ENCODE measurements at regions not wholly inside any gene's neighbourhood (a gene's known extent, or its start where the extent isn't known, plus 50 kb on each side); places are given as distances from the start of the nearest gene placed in this dataset.

- intact Hi-C loops (cut with DNase I, micrococcal nuclease): no loop called here
Measured at GRCh38 chr13:63433546-63434150, 2018.0 kb upstream of the PCDH20 start.

GRCh38 chr13:63427170-63427569, 2011.5 kb upstream of the PCDH20 start:
- Histone ChIP-seq H3K4me3 (ENCODE audit: low read length) (no peak overlapping the region), H3K27me3 (ENCODE audit: control insufficient read depth in 1 of 2, insufficient read depth in 2 of 2, low read length in 2 of 2) (no peaks in the 10 kb centered on the region), H3K36me3 (ENCODE audit: insufficient read depth, low read length) (no peaks in the 10 kb centered on the region), H3K9me3 (ENCODE audit: control insufficient read depth in 1 of 2, insufficient read depth in 1 of 2, low read length in 2 of 2) (peaks cover 0 to 5% of the 10 kb centered on the region in 2 experiments), H3K4me1 (ENCODE audit: insufficient read depth, low read length) (no peaks in the 10 kb centered on the region), H3K27ac (ENCODE audit: low read depth in 1 of 2, low read length in 2 of 2) (no peak overlapping the region)
- Mint-ChIP-seq H3K4me3 (no peak overlapping the region), H3K4me1 (ENCODE audit: low read depth) (no peaks in the 10 kb centered on the region), H3K9me3 (peaks cover 2% of the 10 kb centered on the region), H3K36me3 (ENCODE audit: low read depth) (no peaks in the 10 kb centered on the region), H3K27me3 (no peaks in the 10 kb centered on the region), H3K27ac (no peak overlapping the region)
- ATAC-seq (ENCODE audit: poor library complexity) (no peak), DNase-seq (no peak)
- ChIA-PET CTCF (no interaction called here), POLR2A (no interaction called here)
- intact Hi-C loops (cut with DNase I, micrococcal nuclease): no loop called here
- no peak for TF ChIP-seq CTCF (IDR thresholded peaks at IDR 0.05)

More at GRCh38 chr13:63433546-63434150, 2018.0 kb upstream of the PCDH20 start:
- Mint-ChIP-seq H3K4me3 (no peak overlapping the region), H3K27me3 (no peaks in the 10 kb centered on the region), H3K36me3 (ENCODE audit: low read depth) (no peaks in the 10 kb centered on the region), H3K27ac (no peak overlapping the region), H3K4me1 (ENCODE audit: low read depth) (no peaks in the 10 kb centered on the region), H3K9me3 (peaks cover 3% of the 10 kb centered on the region)
- no peaks in the 10 kb centered on the region for H3K4me1 ChIP-seq (ENCODE audit: insufficient read depth, low read length)
- POLR2A ChIA-PET: no interaction called here
- H3K9me3 ChIP-seq (ENCODE audit: control insufficient read depth in 1 of 2, insufficient read depth in 1 of 2, low read length in 2 of 2): no peaks in the 10 kb centered on the region
- ATAC-seq (ENCODE audit: poor library complexity) (no peak), DNase-seq (no peak)
- H3K4me3 ChIP-seq (ENCODE audit: low read length): no peak overlapping the region
- TF ChIP-seq CTCF (IDR thresholded peaks at IDR 0.05): no peak
- no peaks in the 10 kb centered on the region for H3K36me3 ChIP-seq (ENCODE audit: insufficient read depth, low read length)
- no peak overlapping the region for H3K27ac ChIP-seq (ENCODE audit: low read depth in 1 of 2, low read length in 2 of 2)
- no peaks in the 10 kb centered on the region for H3K27me3 ChIP-seq (ENCODE audit: control insufficient read depth in 1 of 2, insufficient read depth in 2 of 2, low read length in 2 of 2)
- CTCF ChIA-PET: no interaction called here

- ATAC-seq (ENCODE audit: poor library complexity) (no peak), DNase-seq (no peak)
- no peaks in the 10 kb centered on the region for H3K36me3 Mint-ChIP-seq (ENCODE audit: low read depth)
- Histone ChIP-seq H3K9me3 (ENCODE audit: control insufficient read depth in 1 of 2, insufficient read depth in 1 of 2, low read length in 2 of 2) (peaks cover 4 to 5% of the 10 kb centered on the region in 2 experiments), H3K27ac (ENCODE audit: low read depth in 1 of 2, low read length in 2 of 2) (no peak overlapping the region), H3K4me1 (ENCODE audit: insufficient read depth, low read length) (no peaks in the 10 kb centered on the region), H3K27me3 (ENCODE audit: control insufficient read depth in 1 of 2, insufficient read depth in 2 of 2, low read length in 2 of 2) (no peaks in the 10 kb centered on the region), H3K4me3 (ENCODE audit: low read length) (no peak overlapping the region), H3K36me3 (ENCODE audit: insufficient read depth, low read length) (no peaks in the 10 kb centered on the region)
- H3K4me3 Mint-ChIP-seq: no peak overlapping the region
- ChIA-PET POLR2A (no interaction called here), CTCF (no interaction called here)
- no peak overlapping the region for H3K27ac Mint-ChIP-seq
- no peaks in the 10 kb centered on the region for H3K4me1 Mint-ChIP-seq (ENCODE audit: low read depth)
- H3K9me3 Mint-ChIP-seq: peaks cover 5% of the 10 kb centered on the region
- intact Hi-C loops (cut with DNase I, micrococcal nuclease): no loop called here
- H3K27me3 Mint-ChIP-seq: no peaks in the 10 kb centered on the region
- TF ChIP-seq CTCF (IDR thresholded peaks at IDR 0.05): no peak
Measured at GRCh38 chr13:63425131-63425530, 2009.5 kb upstream of the PCDH20 start.
